GM12878 (cell line): ENCODE measurements at regions not wholly inside any gene's neighbourhood (a gene's known extent, or its start where the extent isn't known, plus 50 kb on each side); places are given as distances from the start of the nearest gene placed in this dataset.

ENCODE experiments used
- ATAC-seq: fragments of 200-7000 bp; cut with Tn5 transposase; 3 replicates; pipeline ENCODE4 v1.9.1; 2020; ENCODE audit warnings: mild to moderate bottlenecking, moderate library complexity
- BruUV-seq: library from RNA; stranded (reverse); fragments of 400-500 nt; replicated peaks from 2 replicates; lab custom pipeline; 2021; lab: Mats Ljungman, UMichigan
- CTCF ChIA-PET: fragments of 300-600 bp; sonication (Branson Sonifier 250); formaldehyde crosslinking; extraction: SDS; loops from one replicate; lab custom pipeline; 2021; ENCODE audit warnings: inconsistent platforms; lab: Yijun Ruan, JAX
- POLR2A ChIA-PET: fragments of 350-600 bp; formaldehyde crosslinking; extraction: SDS; loops from one replicate; lab custom pipeline; 2021; ENCODE audit warnings: inconsistent platforms; lab: Charles Lee
- RAD21 ChIA-PET: fragments of 300-600 bp; sonication (Branson Sonifier 250); formaldehyde crosslinking; loops from one replicate; lab custom pipeline; 2023; ENCODE audit warnings: antibody characterized with exemption; ENCODE audit not compliant: unreplicated experiment; lab: Charles Lee
- SMC1A ChIA-PET: fragments of 300-600 bp; sonication (Branson Sonifier 250); formaldehyde crosslinking; loops from one replicate; lab custom pipeline; 2023; ENCODE audit not compliant: unreplicated experiment, uncharacterized antibody; lab: Charles Lee
- DNase-seq: peaks from one replicate; pipeline ENCODE4 v3.0.0-alpha.2; 2011; ENCODE audit warnings: low read depth, low spot score
- FAIRE-seq: peaks from 3 replicates; lab custom pipeline; 2011; peaks lifted over from hg19 to GRCh38; lab: Jason Lieb, UNC
- H2AFZ ChIP-seq: 2 replicates; pipeline ENCODE4 v1.6.0; 2011; ENCODE audit warnings: low read depth, low read length, control low read depth; ENCODE audit not compliant: control insufficient read depth
- H3K27ac ChIP-seq: 2 replicates; pipeline ENCODE4 v1.5.1; 2011; ENCODE audit warnings: control low read depth; ENCODE audit not compliant: control insufficient read depth, insufficient read depth
- H3K27me3 ChIP-seq, 2 experiments: replicated peaks in 1 of 2; 2 replicates each; pipeline versions ENCODE4 v1.6.0 to v1.6.1; 2011; ENCODE audit warnings: low read length in 1 of 2; ENCODE audit not compliant: control insufficient read depth in 2 of 2, insufficient read depth in 2 of 2
- H3K36me3 ChIP-seq, 2 experiments: 2 replicates each; pipeline ENCODE4 v1.5.1; 2011; ENCODE audit warnings: low read length in 1 of 2; ENCODE audit not compliant: control insufficient read depth in 2 of 2, insufficient read depth in 2 of 2
- H3K4me1 ChIP-seq: 2 replicates; pipeline ENCODE4 v1.6.1; 2011; ENCODE audit warnings: mild to moderate bottlenecking, low read length, moderate library complexity, mixed read lengths; ENCODE audit not compliant: control insufficient read depth, insufficient read depth
- H3K4me2 ChIP-seq: 2 replicates; pipeline ENCODE4 v1.6.0; 2011; ENCODE audit warnings: control low read depth; ENCODE audit not compliant: control insufficient read depth, insufficient read depth
- H3K4me3 ChIP-seq: fragments of 200-600 bp; sonication (generic); 2 replicates; pipeline ENCODE4 v1.5.1; 2016
- H3K79me2 ChIP-seq: 2 replicates; pipeline ENCODE4 v1.6.0; 2011; ENCODE audit warnings: low read length; ENCODE audit not compliant: control insufficient read depth, insufficient read depth
- H3K9ac ChIP-seq: 2 replicates; pipeline ENCODE4 v1.8.0; 2011; ENCODE audit warnings: low read length, control low read depth, mixed read lengths; ENCODE audit not compliant: control insufficient read depth, insufficient read depth
- H3K9me3 ChIP-seq: replicated peaks from 3 replicates; pipeline ENCODE4 v1.5.1; 2011; ENCODE audit warnings: mild to moderate bottlenecking, low read length; ENCODE audit not compliant: control insufficient read depth, insufficient read depth
- H4K20me1 ChIP-seq: 2 replicates; pipeline ENCODE4 v1.6.0; 2011; ENCODE audit not compliant: control insufficient read depth, insufficient read depth
- SIX5 ChIP-seq: IDR thresholded peaks from 2 replicates; pipeline ENCODE4 v1.6.1; 2011; ENCODE audit warnings: mild to moderate bottlenecking, low read depth, low read length, moderate library complexity; ENCODE audit not compliant: severe bottlenecking
- WGBS: methylation state at CpG from one replicate; pipeline ENCODE4 v1.1.6; 2016; ENCODE audit warnings: low lambda C conversion rate; ENCODE audit not compliant: insufficient replicate concordance, insufficient coverage; ENCODE audit errors: missing lambda C conversion rate; 5-methylcytosine and 5-hydroxymethylcytosine counted together
- in situ Hi-C: fragments of 300-500 bp; cut with MboI; formaldehyde crosslinking; loops from 9 replicates; pipeline ENCODE4 v1.14.3; 2018; ENCODE audit warnings: mixed read lengths
- intact Hi-C: fragments of 100-400 bp; cut with micrococcal nuclease; formaldehyde crosslinking; loops from one replicate; pipeline ENCODE4 v1.14.2; 2022; ENCODE audit not compliant: unreplicated experiment
- TF ChIP-seq, protein P1 (sequence below): fragments of 450-650 bp; IDR thresholded peaks from 2 replicates; pipeline ENCODE4 v1.6.1; 2016; ENCODE audit warnings: mild to moderate bottlenecking, moderate library complexity, borderline replicate concordance

DNA sequence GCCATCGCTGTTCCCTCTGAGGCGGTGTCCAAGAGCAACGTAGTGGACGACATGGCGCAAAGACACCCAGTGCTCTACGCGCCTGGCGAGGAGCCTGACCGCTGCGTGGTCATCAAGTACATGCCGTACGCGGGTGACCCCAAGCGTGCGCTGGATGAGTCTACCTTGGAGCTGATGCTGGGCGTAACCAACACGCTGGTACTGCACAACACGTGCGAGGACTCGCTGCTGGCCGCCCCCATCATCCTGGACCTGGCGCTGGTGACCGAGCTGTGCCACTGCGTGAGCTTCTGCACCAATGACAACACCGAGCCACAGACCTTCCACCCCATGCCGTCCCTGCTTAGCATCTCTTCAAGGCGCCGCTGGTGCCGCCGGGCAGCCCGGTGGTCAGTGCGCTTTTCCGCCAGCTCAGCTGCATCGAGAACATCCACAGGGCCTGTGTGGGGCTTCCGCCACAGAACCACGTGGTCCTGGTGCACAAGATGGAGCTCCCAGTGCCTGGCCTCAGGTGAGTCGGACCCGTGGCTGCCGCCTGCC lies 129.0 kb downstream of the ANAPC4 start:
- TF ChIP-seq, protein P1, sequence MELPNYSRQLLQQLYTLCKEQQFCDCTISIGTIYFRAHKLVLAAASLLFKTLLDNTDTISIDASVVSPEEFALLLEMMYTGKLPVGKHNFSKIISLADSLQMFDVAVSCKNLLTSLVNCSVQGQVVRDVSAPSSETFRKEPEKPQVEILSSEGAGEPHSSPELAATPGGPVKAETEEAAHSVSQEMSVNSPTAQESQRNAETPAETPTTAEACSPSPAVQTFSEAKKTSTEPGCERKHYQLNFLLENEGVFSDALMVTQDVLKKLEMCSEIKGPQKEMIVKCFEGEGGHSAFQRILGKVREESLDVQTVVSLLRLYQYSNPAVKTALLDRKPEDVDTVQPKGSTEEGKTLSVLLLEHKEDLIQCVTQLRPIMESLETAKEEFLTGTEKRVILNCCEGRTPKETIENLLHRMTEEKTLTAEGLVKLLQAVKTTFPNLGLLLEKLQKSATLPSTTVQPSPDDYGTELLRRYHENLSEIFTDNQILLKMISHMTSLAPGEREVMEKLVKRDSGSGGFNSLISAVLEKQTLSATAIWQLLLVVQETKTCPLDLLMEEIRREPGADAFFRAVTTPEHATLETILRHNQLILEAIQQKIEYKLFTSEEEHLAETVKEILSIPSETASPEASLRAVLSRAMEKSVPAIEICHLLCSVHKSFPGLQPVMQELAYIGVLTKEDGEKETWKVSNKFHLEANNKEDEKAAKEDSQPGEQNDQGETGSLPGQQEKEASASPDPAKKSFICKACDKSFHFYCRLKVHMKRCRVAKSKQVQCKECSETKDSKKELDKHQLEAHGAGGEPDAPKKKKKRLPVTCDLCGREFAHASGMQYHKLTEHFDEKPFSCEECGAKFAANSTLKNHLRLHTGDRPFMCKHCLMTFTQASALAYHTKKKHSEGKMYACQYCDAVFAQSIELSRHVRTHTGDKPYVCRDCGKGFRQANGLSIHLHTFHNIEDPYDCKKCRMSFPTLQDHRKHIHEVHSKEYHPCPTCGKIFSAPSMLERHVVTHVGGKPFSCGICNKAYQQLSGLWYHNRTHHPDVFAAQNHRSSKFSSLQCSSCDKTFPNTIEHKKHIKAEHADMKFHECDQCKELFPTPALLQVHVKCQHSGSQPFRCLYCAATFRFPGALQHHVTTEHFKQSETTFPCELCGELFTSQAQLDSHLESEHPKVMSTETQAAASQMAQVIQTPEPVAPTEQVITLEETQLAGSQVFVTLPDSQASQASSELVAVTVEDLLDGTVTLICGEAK: no peak
- TF ChIP-seq SIX5: no peak
- Histone ChIP-seq H3K36me3 (no peaks in the 10 kb centered on the region), H2AFZ (no peak overlapping the region), H3K27ac (no peak overlapping the region), H3K4me3 (no peak overlapping the region), H3K9ac (no peak overlapping the region), H3K9me3 (no peaks in the 10 kb centered on the region), H3K27me3 (no peaks in the 10 kb centered on the region), H4K20me1 (no peaks in the 10 kb centered on the region), H3K4me2 (no peak overlapping the region), H3K79me2 (no peaks in the 10 kb centered on the region), H3K4me1 (no peaks in the 10 kb centered on the region)
- ATAC-seq: no peak
- in situ Hi-C loops (no loop called here), intact Hi-C loops (no loop called here)
- ChIA-PET POLR2A (no interaction called here), CTCF (no interaction called here), SMC1A (no interaction called here), RAD21 (no interaction called here)
- BruUV-seq: no TSS peak
- no peak for FAIRE-seq
- DNase-seq: no peak
- 86% methylated on average over 36 of the region's 39 CpGs for WGBS
